AG10803 (cell line): ENCODE measurements at regions not wholly inside any gene's neighbourhood (a gene's known extent, or its start where the extent isn't known, plus 50 kb on each side); places are given as distances from the start of the nearest gene placed in this dataset.

Source experiments
- DNase-seq: peaks from one replicate; pipeline ENCODE4 v3.0.0; 2010; ENCODE audit warnings: low read depth
- H3K4me3 ChIP-seq: 2 replicates; pipeline ENCODE4 v1.5.1; 2011; ENCODE audit warnings: mild to moderate bottlenecking, low read length, control low read depth
- TF ChIP-seq, protein P1 (sequence below): conservative IDR thresholded peaks from 2 replicates; pipeline ENCODE4 v1.5.1; 2011; ENCODE audit warnings: mild to moderate bottlenecking, low read length, control low read depth, inconsistent platforms

DNA sequence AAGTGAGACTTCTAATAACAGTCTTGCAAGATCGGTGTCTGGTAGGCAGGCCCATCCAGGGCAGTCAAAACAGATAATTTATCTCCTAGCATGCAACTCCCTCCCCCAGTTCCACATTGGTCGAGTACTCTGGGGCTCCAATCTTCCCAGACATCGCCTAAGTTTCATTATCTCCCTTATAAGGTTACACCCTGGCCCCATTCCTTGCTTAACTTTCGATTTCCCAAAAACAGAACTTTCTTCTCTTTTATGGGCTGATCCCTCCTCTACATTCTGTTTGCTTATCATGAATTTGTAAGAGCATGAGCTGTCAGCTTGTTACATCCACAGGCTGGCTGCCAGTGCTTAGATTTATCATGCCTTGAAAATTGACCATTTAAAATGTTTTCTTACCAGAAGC lies 471.3 kb downstream of the TECRL start:
- no peak for DNase-seq
- TF ChIP-seq, protein P1, sequence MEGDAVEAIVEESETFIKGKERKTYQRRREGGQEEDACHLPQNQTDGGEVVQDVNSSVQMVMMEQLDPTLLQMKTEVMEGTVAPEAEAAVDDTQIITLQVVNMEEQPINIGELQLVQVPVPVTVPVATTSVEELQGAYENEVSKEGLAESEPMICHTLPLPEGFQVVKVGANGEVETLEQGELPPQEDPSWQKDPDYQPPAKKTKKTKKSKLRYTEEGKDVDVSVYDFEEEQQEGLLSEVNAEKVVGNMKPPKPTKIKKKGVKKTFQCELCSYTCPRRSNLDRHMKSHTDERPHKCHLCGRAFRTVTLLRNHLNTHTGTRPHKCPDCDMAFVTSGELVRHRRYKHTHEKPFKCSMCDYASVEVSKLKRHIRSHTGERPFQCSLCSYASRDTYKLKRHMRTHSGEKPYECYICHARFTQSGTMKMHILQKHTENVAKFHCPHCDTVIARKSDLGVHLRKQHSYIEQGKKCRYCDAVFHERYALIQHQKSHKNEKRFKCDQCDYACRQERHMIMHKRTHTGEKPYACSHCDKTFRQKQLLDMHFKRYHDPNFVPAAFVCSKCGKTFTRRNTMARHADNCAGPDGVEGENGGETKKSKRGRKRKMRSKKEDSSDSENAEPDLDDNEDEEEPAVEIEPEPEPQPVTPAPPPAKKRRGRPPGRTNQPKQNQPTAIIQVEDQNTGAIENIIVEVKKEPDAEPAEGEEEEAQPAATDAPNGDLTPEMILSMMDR = no peak
- H3K4me3 ChIP-seq = no peak overlapping the region

DNA sequence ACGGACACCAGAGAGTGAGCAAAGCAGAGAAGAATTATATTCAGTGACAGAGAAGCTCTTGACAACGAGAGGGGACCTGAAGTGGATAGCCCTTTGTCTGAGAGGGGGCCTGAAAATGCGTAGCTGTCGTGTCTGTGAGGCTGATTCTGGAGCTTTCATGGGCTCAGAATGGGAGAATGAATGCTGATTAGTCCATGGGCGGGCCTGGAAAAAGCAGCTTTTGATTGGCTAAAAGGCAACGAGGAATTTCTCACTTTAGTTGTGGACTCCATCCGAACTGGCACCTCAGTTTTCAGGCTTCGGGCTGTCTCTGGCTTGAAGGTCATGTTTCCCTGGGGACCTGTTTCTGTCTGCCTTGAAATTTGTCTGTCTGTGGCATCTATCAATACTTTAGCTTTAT lies 487.1 kb downstream of the TECRL start:
- TF ChIP-seq, protein P1 = no peak
- no peak for DNase-seq
- no peak overlapping the region for H3K4me3 ChIP-seq

DNA sequence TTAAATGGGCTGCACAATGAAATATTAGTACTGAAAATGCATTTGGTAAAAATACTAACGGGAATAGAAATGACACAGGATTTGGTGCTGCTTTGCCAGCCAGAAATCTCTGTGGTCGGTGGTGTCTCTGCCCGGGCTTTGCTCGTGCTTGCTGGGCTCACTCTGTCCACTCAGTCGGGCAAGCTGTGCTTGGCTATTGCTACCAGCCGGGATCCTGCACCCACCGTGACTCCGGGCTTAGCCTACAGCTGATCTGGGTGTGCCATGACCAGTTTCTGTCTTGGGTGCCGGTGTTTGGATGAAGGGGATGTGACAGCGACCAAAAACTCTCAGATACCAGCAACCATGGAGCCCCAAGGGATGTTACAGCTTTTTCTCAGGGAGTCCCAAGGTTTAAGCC lies 487.7 kb downstream of the TECRL start:
- DNase-seq = no peak
- H3K4me3 ChIP-seq = no peak overlapping the region
- TF ChIP-seq, protein P1 = no peak

DNA sequence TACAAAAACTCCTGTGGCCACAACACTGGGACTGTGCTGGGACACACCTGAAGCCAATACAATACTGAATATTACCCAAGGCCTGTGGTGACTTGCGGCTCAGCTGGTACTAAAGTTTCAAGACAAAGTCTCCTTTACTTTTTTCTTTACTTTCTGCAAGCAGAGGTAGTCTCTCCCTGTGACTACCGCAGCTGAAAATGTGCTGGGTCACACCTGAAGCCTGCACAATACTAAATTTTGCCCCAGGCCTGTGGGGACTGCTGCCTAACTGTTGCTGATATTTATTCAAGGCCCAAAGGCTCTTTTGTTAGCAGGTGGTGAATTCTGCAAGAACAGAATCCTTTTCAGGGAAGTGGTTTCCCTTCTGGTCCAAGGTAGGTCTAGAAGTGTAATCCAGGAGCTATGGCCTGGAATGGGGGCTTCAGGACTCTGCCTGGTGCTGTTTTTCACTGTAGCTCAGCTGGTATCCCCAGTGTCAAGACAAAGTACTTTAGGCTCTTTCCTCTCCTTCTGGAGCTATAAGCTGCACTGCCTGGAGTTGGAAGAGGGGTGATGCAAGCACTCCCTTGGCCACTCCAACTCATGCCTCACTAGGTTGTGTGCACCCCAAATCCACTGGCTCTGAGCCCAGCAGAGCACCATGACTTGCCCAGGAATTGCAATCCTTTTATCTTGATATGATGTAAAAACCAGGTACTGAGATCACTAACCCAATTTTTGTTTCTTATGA lies 489.4 kb downstream of the TECRL start:
- no peak overlapping the region for H3K4me3 ChIP-seq
- TF ChIP-seq, protein P1 = no peak
- no peak for DNase-seq

DNA sequence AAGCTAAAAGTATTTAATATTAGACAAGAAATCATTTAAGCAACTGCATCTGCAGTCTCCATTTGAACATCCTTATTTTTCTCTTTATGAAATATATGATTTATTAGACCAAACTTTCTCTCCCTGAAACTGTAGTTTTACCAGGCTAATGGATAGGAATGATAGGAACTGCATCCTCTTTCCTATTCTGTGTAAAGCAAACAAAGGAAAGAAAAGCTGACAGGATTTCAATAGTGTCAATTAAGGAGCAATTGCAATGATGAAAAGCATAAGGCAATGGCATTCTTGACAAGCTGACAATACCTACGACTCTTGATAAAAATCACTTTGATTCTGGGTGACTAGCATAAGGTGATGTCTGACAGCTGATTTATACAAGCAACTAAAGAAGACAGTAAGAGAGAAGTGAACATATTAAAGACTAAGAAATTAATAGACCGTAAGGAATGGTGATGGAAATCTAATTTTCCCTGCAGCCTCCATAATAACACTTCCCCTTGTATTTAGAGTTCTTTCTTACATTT lies 502.5 kb downstream of the TECRL start:
- no peak overlapping the region for H3K4me3 ChIP-seq
- no peak for DNase-seq
- TF ChIP-seq, protein P1 = no peak

DNA sequence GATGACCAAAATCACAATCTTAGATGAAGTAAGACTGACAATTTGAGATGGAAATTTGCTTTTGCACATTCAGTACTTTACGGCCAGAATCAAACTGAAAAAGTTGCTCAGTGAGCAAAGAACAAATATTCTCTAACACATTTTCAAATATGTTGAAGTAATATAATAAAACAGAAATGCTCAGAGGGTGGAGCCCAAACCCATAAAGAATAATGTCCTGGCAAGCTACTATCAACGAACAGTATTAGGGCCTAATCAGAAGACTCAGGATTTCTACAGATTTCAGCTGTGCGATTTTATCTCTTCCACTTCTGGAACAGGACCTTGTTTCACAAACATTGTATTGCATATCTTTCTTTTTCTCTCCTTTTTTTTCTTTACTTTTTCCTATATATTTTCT lies 505.0 kb downstream of the TECRL start:
- no peak overlapping the region for H3K4me3 ChIP-seq
- no peak for DNase-seq
- TF ChIP-seq, protein P1 = no peak

DNA sequence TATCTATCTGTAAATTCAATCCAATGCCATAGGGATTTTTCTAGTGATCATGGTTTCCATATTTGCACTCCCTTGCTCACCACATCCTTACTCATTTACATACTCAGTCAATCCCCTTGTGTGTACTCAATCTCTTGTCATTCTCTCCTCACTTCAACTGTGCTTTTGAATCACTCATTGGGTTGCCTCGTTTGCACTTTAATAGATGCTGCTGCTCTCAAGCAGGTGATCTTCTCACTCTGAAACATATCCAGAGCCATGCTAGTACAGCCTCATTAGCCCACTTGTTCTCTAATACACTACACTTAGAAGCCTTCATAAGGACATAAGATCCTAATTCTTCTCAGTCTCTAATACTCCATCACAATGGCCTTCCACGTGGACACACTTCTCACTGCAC lies 507.9 kb downstream of the TECRL start:
- TF ChIP-seq, protein P1 = no peak
- DNase-seq = no peak
- no peak overlapping the region for H3K4me3 ChIP-seq
